H1 (cell line): ENCODE measurements at regions not wholly inside any gene's neighbourhood (a gene's known extent, or its start where the extent isn't known, plus 50 kb on each side); places are given as distances from the start of the nearest gene placed in this dataset.

Source experiments
- CHD7 ChIP-seq: fragments of 300-600 bp; sonication (generic); IDR thresholded peaks from 2 replicates; pipeline ENCODE4 v1.7.1; 2012; ENCODE audit warnings: low read length, moderate library complexity, mild to moderate bottlenecking, inconsistent platforms; ENCODE audit not compliant: insufficient replicate concordance
- CTBP2 ChIP-seq: IDR thresholded peaks from 2 replicates; pipeline ENCODE4 v1.7.0; 2011; ENCODE audit warnings: borderline replicate concordance, mild to moderate bottlenecking, moderate library complexity, mixed read lengths, low read length; ENCODE audit not compliant: insufficient read depth, insufficient read length

GRCh38 chr14:46573498-46573897, 78.1 kb downstream of the RPL10L start (continued):
- TF ChIP-seq CTBP2 = no peak
- no peak for TF ChIP-seq CHD7
